ENCODE measurements at regions not wholly inside any gene's neighbourhood (a gene's known extent, or its start where the extent isn't known, plus 50 kb on each side); places are given as distances from the start of the nearest gene placed in this dataset.

- 96 to 97% methylated on average over 3 of the region's 3 CpGs for WGBS, 2 donors
- no peaks in the 10 kb centered on the region for H3K36me3 ChIP-seq
- no peaks in the 10 kb centered on the region for H3K27me3 ChIP-seq
- no peaks in the 10 kb centered on the region for H3K4me1 ChIP-seq
- no peak overlapping the region for H3K27ac ChIP-seq
- no peak for DNase-seq (ENCODE audit: low spot score in 2 of 2)
- no peaks in the 10 kb centered on the region for H3K9me3 ChIP-seq
- TF ChIP-seq POLR2A (IDR thresholded peaks at IDR 0.05), result no peak
- no peak overlapping the region for H3K4me3 ChIP-seq
Observed at GRCh38 chr9:115277301-115277700, 159.3 kb upstream of the TNC start.

- Histone ChIP-seq H3K4me3 (no peak overlapping the region), H3K36me3 (no peaks in the 10 kb centered on the region), H3K27ac (no peak overlapping the region), H3K9me3 (no peaks in the 10 kb centered on the region), H3K4me1 (no peaks in the 10 kb centered on the region), H3K27me3 (no peaks in the 10 kb centered on the region)
- 61 to 67% methylated on average over 4 of the region's 4 CpGs for WGBS, 2 donors
- TF ChIP-seq CTCF (IDR thresholded peaks at IDR 0.05) (no peak), POLR2A (IDR thresholded peaks at IDR 0.05) (no peak), EP300 (IDR thresholded peaks at IDR 0.05) (no peak)
- no peak for DNase-seq (ENCODE audit: low spot score in 2 of 2)
Observed at GRCh38 chr9:115278326-115279035, 160.5 kb upstream of the TNC start.

- 79 to 94% methylated on average over 1 of the region's 1 CpG for WGBS, 2 donors
- TF ChIP-seq POLR2A (IDR thresholded peaks at IDR 0.05), result no peak
- no peak for TF ChIP-seq CTCF (IDR thresholded peaks at IDR 0.05)
- no peak for TF ChIP-seq EP300 (IDR thresholded peaks at IDR 0.05)
- Histone ChIP-seq H3K27ac (no peak overlapping the region), H3K4me1 (no peaks in the 10 kb centered on the region), H3K36me3 (no peaks in the 10 kb centered on the region), H3K4me3 (no peak overlapping the region), H3K9me3 (no peaks in the 10 kb centered on the region), H3K27me3 (no peaks in the 10 kb centered on the region)
- no peak for DNase-seq (ENCODE audit: low spot score in 2 of 2)
Observed at GRCh38 chr9:115283395-115283794, 165.4 kb upstream of the TNC start.

- no peak overlapping the region for H3K27ac ChIP-seq
- TF ChIP-seq POLR2A (IDR thresholded peaks at IDR 0.05), result no peak
- no peak for TF ChIP-seq CTCF (IDR thresholded peaks at IDR 0.05)
- TF ChIP-seq EP300 (IDR thresholded peaks at IDR 0.05), result no peak
- no peaks in the 10 kb centered on the region for H3K9me3 ChIP-seq
- no peaks in the 10 kb centered on the region for H3K36me3 ChIP-seq
- H3K4me1 ChIP-seq, result no peaks in the 10 kb centered on the region
- no peaks in the 10 kb centered on the region for H3K27me3 ChIP-seq
- no peak overlapping the region for H3K4me3 ChIP-seq
- no peak for DNase-seq (ENCODE audit: low spot score in 2 of 2)
Observed at GRCh38 chr9:115285836-115286235, 167.9 kb upstream of the TNC start.

GRCh38 chr9:115286411-115286810 lies 168.5 kb upstream of the TNC start:
- H3K27me3 ChIP-seq, result no peaks in the 10 kb centered on the region
- no peaks in the 10 kb centered on the region for H3K9me3 ChIP-seq
- WGBS, 2 donors, result 93 to 96% methylated on average over 1 of the region's 1 CpG
- H3K4me1 ChIP-seq, result peaks cover 0 to under 1% (median 0%) of the 10 kb centered on the region in 4 donors
- no peaks in the 10 kb centered on the region for H3K36me3 ChIP-seq
- no peak for TF ChIP-seq CTCF (IDR thresholded peaks at IDR 0.05)
- no peak for TF ChIP-seq POLR2A (IDR thresholded peaks at IDR 0.05)
- no peak for TF ChIP-seq EP300 (IDR thresholded peaks at IDR 0.05)
- DNase-seq (ENCODE audit: low spot score in 2 of 2), result no peak
- H3K27ac ChIP-seq, result no peak overlapping the region
- no peak overlapping the region for H3K4me3 ChIP-seq

Data from tibial nerve (tissue), 4 donors.